ENCODE measurements at regions not wholly inside any gene's neighbourhood (a gene's known extent, or its start where the extent isn't known, plus 50 kb on each side); places are given as distances from the start of the nearest gene placed in this dataset.

- 94% methylated on average over 3 of the region's 3 CpGs; no CpG with 5 or more reads in 1 of the 2 experiments for WGBS, 2 experiments (ENCODE audit: insufficient coverage in 1 of 2, insufficient read length in 1 of 2)
- Histone ChIP-seq H3K36me3 (ENCODE audit: control insufficient read depth, insufficient read depth, low read length) (no peaks in the 10 kb centered on the region), H3K9ac (ENCODE audit: extremely low read depth, low read length, poor library complexity, severe bottlenecking) (no peak overlapping the region), H3K9me3 (ENCODE audit: control insufficient read depth, low read length) (no peaks in the 10 kb centered on the region), H3K27ac (ENCODE audit: low read depth, low read length) (no peak overlapping the region), H3K4me1 (ENCODE audit: control insufficient read depth, insufficient read depth, low read length) (no peaks in the 10 kb centered on the region), H3K4me3 (ENCODE audit: low read length) (no peak overlapping the region), H3K27me3 (ENCODE audit: control insufficient read depth, insufficient read depth, low read length, poor library complexity, severe bottlenecking) (no peaks in the 10 kb centered on the region)
- H3K27me3 Mint-ChIP-seq (ENCODE audit: insufficient read depth) = no peaks in the 10 kb centered on the region
- no peak overlapping the region for H3K4me3 Mint-ChIP-seq
- no peak overlapping the region for H3K27ac Mint-ChIP-seq
- no peaks in the 10 kb centered on the region for H3K9me3 Mint-ChIP-seq
- no peaks in the 10 kb centered on the region for H3K4me1 Mint-ChIP-seq
- DNase-seq = no peak
- no peaks in the 10 kb centered on the region for H3K36me3 Mint-ChIP-seq (ENCODE audit: low read depth)
- TF ChIP-seq CTCF (conservative IDR thresholded peaks at IDR 0.05) = no peak
Observed at GRCh38 chr3:68676136-68676535, 256.2 kb downstream of the TAFA4 start.

GRCh38 chr3:68667346-68667745 is 265.0 kb downstream of the TAFA4 start:
- Mint-ChIP-seq H3K4me1 (peaks cover 3% of the 10 kb centered on the region), H3K27ac (no peak overlapping the region), H3K4me3 (no peak overlapping the region), H3K9me3 (no peaks in the 10 kb centered on the region), H3K36me3 (ENCODE audit: low read depth) (no peaks in the 10 kb centered on the region), H3K27me3 (ENCODE audit: insufficient read depth) (no peaks in the 10 kb centered on the region)
- Histone ChIP-seq H3K9ac (ENCODE audit: extremely low read depth, low read length, poor library complexity, severe bottlenecking) (no peak overlapping the region), H3K27me3 (ENCODE audit: control insufficient read depth, insufficient read depth, low read length, poor library complexity, severe bottlenecking) (no peaks in the 10 kb centered on the region), H3K4me1 (ENCODE audit: control insufficient read depth, insufficient read depth, low read length) (no peaks in the 10 kb centered on the region), H3K27ac (ENCODE audit: low read depth, low read length) (no peak overlapping the region), H3K9me3 (ENCODE audit: control insufficient read depth, low read length) (no peaks in the 10 kb centered on the region), H3K36me3 (ENCODE audit: control insufficient read depth, insufficient read depth, low read length) (no peaks in the 10 kb centered on the region), H3K4me3 (ENCODE audit: low read length) (no peak overlapping the region)
- no peak for DNase-seq
- no peak for TF ChIP-seq CTCF (conservative IDR thresholded peaks at IDR 0.05)

- no peaks in the 10 kb centered on the region for H3K27me3 Mint-ChIP-seq (ENCODE audit: insufficient read depth)
- H3K36me3 Mint-ChIP-seq (ENCODE audit: low read depth) = no peaks in the 10 kb centered on the region
- H3K27ac Mint-ChIP-seq = no peak overlapping the region
- no peaks in the 10 kb centered on the region for H3K27me3 ChIP-seq (ENCODE audit: control insufficient read depth, insufficient read depth, low read length, poor library complexity, severe bottlenecking)
- H3K36me3 ChIP-seq (ENCODE audit: control insufficient read depth, insufficient read depth, low read length) = no peaks in the 10 kb centered on the region
- H3K4me1 Mint-ChIP-seq = peaks cover 3% of the 10 kb centered on the region
- no peaks in the 10 kb centered on the region for H3K9me3 Mint-ChIP-seq
- H3K9me3 ChIP-seq (ENCODE audit: control insufficient read depth, low read length) = no peaks in the 10 kb centered on the region
- H3K27ac ChIP-seq (ENCODE audit: low read depth, low read length) = no peak overlapping the region
- no peak overlapping the region for H3K4me3 Mint-ChIP-seq
- H3K9ac ChIP-seq (ENCODE audit: extremely low read depth, low read length, poor library complexity, severe bottlenecking) = no peak overlapping the region
- WGBS, 2 experiments (ENCODE audit: insufficient coverage in 1 of 2, insufficient read length in 1 of 2) = 77% methylated on average over 4 of the region's 4 CpGs; no CpG with 5 or more reads in 1 of the 2 experiments
- no peak for TF ChIP-seq CTCF (conservative IDR thresholded peaks at IDR 0.05)
- no peaks in the 10 kb centered on the region for H3K4me1 ChIP-seq (ENCODE audit: control insufficient read depth, insufficient read depth, low read length)
- no peak overlapping the region for H3K4me3 ChIP-seq (ENCODE audit: low read length)
- DNase-seq = no peak
Observed at GRCh38 chr3:68666429-68667136, 265.8 kb downstream of the TAFA4 start.

All from endodermal cell (in vitro differentiated cells).